GM19043 (cell line): ENCODE measurements at regions not wholly inside any gene's neighbourhood (a gene's known extent, or its start where the extent isn't known, plus 50 kb on each side); places are given as distances from the start of the nearest gene placed in this dataset.
"Not testable (repeated sequence)": the region's sequence is repeated elsewhere in the genome, so short reads cannot be mapped to it uniquely, and the experiment has no call there.

Experiments used
- ATAC-seq: cut with Tn5 transposase; IDR thresholded peaks from one replicate; pipeline ENCODE4 v1.9.1; 2021; ENCODE audit warnings: low read depth; ENCODE audit not compliant: unreplicated experiment

DNA sequence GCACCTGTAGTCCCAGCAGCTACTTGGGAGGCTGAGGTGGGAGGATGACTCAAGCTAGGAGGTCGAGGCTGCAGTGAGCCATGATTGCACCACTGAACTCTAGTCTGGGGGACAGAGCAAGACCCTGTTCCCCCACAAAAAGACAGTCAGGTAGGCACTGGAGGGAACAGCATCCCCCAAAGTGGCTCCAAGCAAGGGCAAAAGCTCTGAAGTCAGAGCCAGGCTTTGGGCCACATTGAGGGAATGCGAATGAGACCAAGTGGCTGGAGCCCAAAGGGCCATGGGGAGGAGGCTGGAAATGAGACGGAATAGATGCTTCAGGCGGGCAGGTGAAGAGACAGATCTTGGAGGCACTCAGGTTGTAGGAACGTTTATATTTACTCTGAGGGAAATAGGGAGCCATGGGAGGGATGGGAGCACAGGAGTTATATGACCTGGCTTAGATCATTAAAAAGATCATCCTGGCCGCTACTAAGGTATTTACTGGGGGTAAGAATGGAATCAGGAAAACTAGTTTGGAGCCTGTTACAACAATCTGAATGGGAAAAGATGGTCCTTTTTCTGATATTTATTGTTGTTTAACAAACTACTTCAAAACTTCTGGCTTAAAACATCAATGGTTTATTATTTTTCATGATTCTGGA lies 229.6 kb upstream of the ZNF217 start:
- no peak for ATAC-seq

DNA sequence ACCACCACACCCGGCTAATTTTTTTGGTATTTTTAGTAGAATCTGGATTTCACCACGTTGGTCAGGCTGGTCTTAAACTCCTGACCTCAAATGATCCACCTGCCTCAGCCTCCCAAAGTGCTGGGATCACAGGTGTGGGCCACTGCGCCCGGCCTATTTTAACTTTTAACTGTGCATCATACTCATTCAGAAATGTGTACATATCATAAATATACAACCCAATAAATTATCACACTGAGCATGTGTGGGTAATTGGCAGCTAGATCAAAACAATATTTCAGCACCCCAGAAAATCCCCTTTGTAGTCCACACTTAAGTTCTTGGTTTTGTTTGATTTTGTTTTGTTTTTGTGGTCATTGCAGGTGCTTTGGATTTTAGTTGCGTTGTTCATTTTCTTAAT lies 228.9 kb upstream of the ZNF217 start:
- no peak for ATAC-seq

DNA sequence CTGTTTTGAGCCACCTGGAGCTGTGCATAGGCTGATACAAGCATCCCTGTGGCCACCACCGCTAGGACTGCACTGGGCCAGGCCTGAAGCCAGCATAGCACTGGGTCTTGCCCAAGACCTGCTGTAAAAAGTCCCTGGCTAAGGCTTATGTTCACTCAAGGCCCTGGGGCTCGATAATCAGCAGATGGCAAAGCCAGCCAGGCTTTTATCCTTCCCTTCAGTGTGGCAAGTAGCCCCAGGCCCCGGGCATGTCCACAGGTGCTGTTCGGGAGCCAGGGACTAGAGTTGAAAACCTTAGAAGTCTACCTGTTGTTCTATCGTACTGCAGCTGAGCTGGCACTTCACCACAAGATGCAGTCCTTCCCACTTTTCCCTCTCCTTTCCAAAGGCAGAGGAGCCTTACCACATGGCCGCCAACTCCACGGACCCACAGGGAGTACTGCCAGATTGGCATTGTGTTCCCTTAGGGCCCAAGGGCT lies 226.4 kb upstream of the ZNF217 start:
- ATAC-seq = no peak

DNA sequence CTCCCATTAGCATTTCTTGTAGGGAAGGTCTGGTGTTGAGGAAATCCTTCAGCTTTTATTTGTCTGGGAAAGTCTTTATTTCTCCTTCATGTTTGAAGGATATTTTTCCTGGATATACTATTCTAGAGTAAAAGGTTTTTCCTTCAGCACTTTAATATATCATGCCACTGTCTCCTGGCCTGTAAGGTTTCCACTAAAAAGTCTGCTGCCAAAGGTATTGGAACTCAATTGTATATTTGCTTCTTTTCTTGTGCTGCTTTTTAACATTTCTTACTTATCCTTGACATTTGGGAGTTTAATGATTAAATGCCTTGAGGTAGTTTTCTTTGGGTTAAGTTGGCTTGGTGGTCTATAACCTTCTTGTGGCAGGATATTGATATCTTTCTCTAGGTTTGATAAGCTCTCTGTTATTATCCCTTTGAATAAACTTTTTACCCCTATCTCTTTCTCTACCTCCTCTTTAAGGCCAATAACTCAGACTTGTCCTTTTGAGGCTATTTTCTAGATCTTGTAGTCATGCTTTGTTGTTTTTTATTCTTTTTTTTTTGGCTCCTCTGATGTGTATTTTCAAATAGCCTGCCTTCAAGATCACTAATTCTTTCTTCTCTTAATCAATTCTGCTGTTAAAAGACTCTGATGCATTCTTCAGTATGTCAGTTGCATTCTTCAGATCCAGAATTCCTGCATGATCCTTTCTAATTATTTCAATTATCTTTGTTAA lies 225.0 kb upstream of the ZNF217 start:
- ATAC-seq = no peak

DNA sequence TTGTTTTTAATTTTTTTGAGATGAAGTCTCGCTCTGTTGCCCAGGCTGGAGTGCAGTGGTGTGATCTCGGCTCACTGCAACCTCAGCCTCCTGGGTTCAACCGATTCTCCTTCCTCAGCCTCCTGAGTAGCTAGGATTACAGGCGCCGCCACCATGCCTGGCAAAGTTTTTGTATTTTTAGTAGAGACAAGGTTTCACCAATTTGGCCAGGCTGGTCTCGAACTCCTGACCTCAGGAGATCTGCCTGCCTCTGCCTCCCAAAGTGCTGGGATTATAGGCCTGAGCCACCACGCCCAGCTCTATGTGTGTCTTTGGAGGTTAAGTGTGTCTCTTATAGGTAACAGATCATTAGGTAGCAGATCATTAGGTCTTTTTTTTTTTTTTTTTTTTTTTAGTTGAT lies 223.9 kb upstream of the ZNF217 start:
- ATAC-seq = not testable (repeated sequence)

DNA sequence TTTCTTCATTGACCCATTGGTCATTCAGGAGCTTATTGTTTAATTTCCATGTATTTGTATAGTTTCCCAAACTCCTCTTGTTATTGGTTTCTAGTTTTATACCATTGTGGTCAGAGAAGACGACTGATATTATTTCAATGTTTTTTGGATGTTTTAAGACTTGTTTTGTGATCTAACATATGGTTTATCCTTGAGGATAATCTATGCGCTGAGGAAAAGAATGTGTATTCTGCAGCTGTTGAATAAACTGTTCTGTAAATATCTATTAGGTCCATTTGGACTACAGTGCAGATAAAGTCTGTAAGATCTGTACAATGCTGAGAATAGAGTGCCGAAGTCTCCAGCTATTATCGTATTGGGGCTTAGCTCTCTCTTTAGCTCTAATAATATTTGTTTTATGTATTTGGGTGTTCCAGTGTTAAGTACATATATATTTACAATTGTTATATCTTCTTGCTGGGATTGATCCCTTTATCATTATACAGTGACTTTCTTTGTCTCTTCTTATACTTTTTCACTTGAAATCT lies 223.3 kb upstream of the ZNF217 start:
- no peak for ATAC-seq

DNA sequence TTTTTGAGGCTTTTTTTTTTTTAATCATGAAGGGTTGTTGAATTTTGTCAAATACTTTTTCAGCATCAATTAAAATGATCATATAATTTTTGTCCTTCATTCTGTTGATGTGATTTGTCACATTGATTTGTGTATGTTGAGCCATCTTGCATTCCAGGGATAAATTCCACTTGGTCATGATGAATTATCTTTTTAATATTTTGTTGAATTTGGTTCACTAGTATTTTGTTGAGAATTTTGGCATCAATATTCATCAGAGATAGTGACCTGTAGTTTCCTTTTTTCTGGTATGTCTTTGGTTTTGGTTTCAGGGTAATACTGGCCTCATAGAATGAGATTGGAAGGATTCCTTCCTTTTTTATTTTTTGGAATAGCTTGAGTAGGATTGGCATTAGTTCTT lies 221.9 kb upstream of the ZNF217 start:
- no peak for ATAC-seq

DNA sequence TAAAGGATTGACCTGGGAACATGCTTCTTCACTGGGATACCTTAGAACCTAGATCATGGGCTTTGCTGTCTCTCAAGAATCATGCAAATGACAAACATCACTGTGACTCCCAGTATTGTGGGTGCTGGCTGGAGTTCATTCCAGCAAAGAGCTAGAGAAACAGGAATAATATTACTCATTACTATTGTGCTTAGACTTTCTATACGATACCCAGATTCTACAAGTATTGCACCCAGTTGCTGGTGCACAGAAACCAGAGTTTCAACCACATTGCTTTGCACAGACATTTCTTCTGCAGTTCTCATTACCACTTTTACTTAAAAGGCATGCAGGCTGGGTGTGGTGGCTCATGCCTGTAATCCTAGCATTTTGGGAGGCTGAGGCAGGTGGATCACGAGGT lies 220.4 kb upstream of the ZNF217 start:
- ATAC-seq = no peak

DNA sequence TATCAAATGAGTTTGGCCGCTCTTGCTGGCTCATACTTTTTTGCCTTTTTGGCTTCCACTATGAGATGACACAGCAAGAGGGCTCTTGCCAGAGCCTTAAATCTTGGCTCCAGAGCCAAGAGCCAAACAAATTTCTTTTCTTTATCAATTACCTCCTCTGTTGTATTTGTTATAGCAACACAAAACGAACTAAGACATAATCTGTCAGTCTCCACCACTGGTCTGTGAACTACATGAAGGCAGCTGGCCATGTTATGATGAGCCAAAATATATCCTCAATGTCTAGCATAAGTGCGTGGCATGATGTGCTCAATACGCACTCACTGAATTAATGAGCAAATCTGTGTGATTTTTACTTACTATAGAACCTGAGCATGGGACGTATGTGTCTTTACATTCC lies 220.0 kb upstream of the ZNF217 start:
- ATAC-seq = no peak

DNA sequence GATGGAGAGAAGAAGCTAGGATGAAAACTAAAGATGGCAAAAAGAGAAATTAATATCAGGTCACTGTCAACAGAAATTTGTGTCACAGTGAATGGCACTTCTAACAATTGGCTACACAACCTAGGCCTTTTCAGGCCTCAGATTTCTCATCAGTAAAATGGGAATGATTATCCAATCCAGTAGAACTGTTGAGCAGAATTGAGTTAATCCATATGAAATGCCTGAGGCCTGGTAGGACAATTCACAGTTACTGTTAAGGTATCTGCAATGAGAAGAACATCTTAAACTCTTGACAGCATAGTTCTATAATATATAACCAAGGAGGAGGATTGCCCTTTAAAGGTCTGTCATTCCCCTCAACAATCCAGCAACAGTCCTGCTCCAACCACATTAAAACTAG lies 217.9 kb upstream of the ZNF217 start:
- no peak for ATAC-seq

DNA sequence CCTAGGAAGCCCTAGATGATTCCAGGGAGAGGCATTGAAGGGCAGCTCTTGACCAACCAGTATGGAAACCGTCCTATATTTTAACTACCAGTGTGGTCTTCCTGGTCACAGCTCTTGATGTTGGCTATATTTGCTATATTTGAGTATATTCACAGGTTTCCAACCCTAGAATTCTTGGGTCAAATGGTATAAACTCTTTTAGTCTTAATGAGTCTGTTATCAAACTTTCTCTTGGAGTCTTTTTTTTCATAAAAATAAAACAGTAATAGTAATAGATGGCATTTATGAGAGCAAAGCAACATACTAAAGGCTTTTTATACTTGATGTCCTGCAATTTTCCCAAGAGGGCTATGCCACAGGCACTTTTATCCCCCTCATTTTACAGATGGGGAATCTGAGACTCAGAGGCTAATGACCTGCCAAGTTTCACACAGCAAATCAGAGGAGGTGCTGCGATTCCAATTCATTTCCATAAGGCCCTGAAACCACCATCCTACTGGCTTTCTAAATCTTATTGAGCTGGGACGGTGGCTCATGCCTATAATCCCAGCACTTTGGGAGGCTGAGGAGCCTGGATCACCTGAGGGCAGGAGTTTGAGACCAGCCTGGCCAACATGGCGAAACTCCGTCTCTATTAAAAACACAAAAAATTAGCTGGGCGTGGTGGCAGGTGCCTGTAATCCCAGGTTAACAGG lies 217.2 kb upstream of the ZNF217 start:
- no peak for ATAC-seq

DNA sequence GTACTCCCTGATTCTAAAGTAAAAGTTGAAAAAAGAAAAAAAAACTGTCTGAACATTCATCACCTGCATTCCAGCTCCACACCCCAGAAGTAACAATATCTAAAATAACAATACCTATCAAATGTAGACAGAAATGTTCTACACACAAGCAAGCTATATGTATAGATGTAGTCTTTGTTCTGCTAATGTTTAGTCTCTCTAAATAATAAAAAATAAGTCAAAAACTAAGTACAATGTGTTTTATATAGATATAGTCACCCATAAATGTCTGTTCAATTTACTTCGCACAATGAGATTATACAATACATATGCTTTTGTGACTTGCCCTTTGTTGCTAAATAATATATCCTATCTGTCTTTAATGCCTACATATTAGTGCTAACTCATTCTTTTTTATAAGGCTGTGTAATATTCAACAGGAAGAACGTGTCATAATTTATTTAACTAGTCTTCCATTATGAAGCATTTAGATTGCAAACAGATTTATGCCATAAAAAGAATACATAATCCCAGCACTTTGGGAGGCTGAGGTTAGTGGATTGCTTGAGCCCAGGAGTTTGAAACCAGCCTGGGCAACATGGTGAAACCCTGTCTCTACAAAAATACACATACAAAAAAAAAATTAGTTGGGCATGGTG lies 216.2 kb upstream of the ZNF217 start:
- ATAC-seq = no peak

DNA sequence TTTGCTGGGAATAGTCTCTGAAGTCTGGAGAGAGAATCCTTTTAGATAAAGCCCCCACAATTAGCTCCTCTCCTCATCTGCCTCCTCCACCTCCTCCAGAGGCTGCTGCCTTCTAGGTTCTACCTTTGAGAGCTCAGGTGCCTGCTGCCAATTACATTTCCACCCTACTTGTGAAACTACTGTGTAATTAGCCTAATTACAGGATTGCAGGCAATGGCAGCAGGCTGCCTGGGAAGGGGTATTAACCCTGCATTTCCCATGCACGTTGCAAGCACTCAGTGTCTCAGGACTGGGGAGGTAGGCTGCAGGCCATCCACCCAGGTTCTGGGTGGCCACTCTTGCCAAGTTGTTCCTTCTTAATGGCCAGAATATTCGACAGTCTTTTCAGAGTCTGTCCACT lies 215.6 kb upstream of the ZNF217 start:
- ATAC-seq = no peak

DNA sequence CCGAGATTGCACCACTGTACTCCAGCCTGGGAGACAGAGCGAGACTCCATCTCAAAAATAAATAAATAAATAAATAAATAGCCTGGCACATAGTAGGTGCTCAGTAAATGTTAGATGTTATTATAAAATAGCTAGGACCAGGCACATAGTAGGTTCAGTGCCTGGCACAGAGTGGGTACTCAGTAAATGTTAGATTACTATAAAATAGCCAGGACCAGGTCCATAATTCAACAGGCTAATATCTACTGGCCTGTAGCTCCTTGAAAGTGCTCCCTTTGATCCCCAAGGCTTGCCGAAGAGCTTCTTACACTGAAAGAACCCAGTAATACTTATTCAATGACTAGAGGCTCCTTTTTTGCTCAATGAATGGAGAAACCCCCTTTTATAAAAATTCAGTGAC lies 215.1 kb upstream of the ZNF217 start:
- no peak for ATAC-seq

DNA sequence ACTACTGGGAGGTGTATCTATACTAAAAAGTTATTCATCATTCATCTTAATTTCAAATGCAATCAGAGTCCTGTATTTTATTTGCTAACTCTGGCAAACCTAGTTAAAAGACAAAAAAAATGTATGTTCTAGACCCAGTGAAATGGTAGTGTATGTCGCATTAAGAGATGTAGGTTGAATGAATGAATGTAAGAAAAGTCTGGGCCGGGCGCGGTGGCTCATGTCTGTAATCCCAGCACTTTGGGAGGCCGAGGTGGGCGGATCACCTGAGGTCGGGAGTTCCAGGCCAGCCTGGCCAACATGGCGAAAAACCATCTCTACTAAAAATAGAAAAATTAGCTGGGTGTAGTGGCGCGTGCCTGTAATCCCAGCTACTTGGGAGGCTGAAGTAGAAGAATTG lies 214.7 kb upstream of the ZNF217 start:
- not testable (repeated sequence) for ATAC-seq

DNA sequence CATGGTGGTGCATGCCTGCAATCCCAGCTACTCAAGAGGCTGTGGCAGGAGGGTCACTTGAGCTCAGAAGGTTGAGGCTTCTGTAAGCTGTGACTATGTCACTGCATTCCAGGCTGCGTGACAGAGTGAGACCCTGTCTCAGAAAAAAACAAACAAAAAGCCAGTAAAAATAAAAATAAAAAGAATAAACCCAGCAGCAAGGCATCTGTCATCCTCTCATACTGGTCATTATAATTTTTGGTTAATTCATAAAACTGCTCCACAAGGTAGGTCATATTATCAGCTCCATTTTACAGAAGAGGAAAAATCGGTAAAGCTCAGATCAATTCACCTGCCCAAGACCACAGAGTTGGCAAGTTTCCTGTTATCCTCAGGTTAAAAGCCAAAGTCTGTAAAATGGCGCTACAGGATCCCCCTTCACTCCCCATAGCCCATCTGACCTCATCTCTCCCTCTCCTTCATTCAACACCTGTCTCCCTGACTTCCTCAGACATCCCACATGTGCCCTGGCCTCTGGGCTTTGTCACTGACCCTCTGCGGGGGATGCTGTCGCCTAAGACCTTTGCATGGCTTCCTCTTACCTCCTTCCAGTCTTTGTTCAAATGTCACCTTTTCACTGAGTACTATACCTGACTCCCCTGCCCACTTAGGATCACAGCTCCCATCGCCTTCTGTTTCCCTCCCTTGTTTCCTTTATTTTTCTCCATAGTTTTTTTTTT lies 213.2 kb upstream of the ZNF217 start:
- ATAC-seq = no peak

DNA sequence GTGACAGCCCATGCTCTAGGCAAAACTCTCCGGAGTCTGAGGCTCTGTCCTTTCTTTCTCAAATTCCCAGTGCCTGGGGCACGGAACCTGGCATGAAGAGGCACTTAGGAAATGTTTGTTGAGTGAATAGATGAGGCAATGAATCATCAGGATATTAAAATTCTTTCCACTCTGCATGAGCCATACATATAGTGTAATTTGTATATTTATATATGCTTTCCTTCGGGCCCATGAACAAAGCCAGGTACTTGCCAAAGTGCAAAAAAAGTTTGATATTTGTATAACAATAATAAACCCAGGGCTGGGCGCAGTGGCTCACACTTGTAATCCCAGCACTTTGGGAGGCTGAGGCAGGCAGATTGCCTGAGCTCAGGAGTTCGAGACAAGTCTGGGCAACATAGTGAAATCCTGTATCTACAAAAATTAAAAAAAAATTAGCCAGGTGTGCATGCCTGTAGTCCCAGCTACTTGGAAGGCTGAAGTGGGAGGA lies 212.3 kb upstream of the ZNF217 start:
- ATAC-seq = no peak

DNA sequence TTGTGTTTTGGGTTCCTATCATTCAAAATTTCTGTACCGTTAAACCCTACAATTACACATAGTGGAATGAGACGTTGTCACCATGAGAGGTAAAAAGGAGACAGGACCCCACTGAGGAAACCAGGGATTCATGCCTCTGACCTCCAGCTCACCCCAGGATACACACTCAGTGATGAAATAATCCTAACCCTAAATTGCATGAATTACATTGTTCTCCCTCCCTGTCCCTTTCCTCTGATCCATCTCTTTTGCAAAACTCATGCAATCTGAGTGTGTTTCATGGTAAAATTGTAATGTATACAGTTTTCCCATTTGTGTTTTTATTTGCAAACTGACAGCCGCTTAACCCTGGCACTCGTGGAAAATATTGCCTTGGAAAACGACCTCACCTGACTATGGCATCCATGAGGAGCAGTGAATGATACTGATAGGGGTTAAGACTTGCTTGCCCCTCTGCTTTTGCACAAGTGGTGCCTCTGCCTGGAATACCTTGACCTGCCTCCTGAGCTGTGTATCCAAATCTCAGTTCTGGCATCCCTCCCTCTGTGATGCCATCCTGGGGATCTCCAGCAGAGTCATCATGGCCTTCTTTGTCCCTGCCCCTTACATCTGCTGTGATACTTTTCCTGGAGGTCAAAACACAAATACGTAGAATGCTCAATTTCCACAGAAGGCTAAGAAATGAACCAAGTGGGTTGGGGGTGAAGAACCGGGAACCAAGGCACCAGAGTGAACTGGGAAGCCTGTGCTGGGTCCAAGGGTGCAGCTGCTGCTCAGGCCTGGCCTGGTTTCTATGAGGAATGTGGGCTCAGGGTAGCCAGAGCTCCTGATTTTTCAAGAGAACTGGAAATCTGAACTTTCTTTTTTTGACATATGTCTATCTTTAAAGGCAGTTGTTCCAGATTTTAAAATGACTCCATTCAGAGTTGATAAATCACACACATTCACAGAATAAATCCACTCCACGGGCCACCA lies 211.6 kb upstream of the ZNF217 start:
- no peak for ATAC-seq

DNA sequence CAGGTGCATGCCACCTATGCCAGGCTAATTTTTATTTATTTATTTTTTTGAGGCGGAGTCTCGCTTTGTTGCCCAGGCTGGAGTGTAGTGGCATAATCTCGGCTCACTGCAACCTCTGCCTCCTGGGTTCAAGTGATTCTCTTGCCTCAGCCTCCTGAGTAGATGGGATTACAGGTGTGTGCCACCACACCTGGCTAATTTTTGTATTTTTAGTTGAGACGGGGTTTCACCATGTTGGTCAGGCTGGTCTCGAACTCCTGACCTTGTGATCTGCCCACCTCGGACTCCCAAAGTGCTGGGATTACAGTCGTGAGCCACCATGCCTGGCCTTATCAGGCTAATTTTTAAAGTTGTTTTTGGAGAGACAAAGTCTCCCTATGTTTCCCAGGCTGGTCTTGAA lies 210.7 kb upstream of the ZNF217 start:
- ATAC-seq = not testable (repeated sequence)
